Mononuclear cell (primary cell): ENCODE measurements at regions not wholly inside any gene's neighbourhood (a gene's known extent, or its start where the extent isn't known, plus 50 kb on each side); places are given as distances from the start of the nearest gene placed in this dataset.
"Not testable (repeated sequence)": the region's sequence is repeated elsewhere in the genome, so short reads cannot be mapped to it uniquely, and the experiment has no call there.

ENCODE experiments used
- H3K27me3 ChIP-seq: 2 replicates; pipeline ENCODE4 v1.6.0; 2011; ENCODE audit warnings: low read length, control low read depth; ENCODE audit not compliant: insufficient read depth
- H3K4me1 ChIP-seq: 2 replicates; pipeline ENCODE4 v1.5.1; 2011; ENCODE audit warnings: mild to moderate bottlenecking, low read length, control low read depth; ENCODE audit not compliant: insufficient read depth
- H3K4me3 ChIP-seq: 2 replicates; pipeline ENCODE4 v1.5.1; 2011; ENCODE audit warnings: mild to moderate bottlenecking, low read length, moderate library complexity
- H3K9me3 ChIP-seq: 2 replicates; pipeline ENCODE4 v1.5.1; 2011; ENCODE audit warnings: low read depth, mild to moderate bottlenecking, control low read depth, low read length

GRCh38 chr12:24519759-24520158 is 429.1 kb downstream of the BCAT1 start:
- Histone ChIP-seq H3K27me3 (no peaks in the 10 kb centered on the region), H3K9me3 (peaks cover 30% of the 10 kb centered on the region), H3K4me1 (no peaks in the 10 kb centered on the region), H3K4me3 (no peak overlapping the region)

GRCh38 chr12:24517000-24517399 is 431.9 kb downstream of the BCAT1 start:
- Histone ChIP-seq H3K9me3 (peaks cover 30% of the 10 kb centered on the region), H3K4me3 (no peak overlapping the region), H3K4me1 (no peaks in the 10 kb centered on the region), H3K27me3 (no peaks in the 10 kb centered on the region)

GRCh38 chr12:24510581-24511125 is 438.2 kb downstream of the BCAT1 start:
- Histone ChIP-seq H3K9me3 (no peaks in the 10 kb centered on the region), H3K27me3 (no peaks in the 10 kb centered on the region), H3K4me1 (no peaks in the 10 kb centered on the region), H3K4me3 (no peak overlapping the region)

GRCh38 chr12:24507827-24508226 is 441.1 kb downstream of the BCAT1 start:
- H3K4me1 ChIP-seq, result no peaks in the 10 kb centered on the region
- H3K27me3 ChIP-seq, result no peaks in the 10 kb centered on the region
- no peak overlapping the region for H3K4me3 ChIP-seq
- no peaks in the 10 kb centered on the region for H3K9me3 ChIP-seq

- Histone ChIP-seq H3K4me3 (no peak overlapping the region), H3K27me3 (no peaks in the 10 kb centered on the region), H3K4me1 (no peaks in the 10 kb centered on the region), H3K9me3 (no peaks in the 10 kb centered on the region)
Observed at GRCh38 chr12:24505366-24506015, 443.4 kb downstream of the BCAT1 start.

GRCh38 chr12:24503477-24503876 is 445.4 kb downstream of the BCAT1 start:
- not testable (repeated sequence) for H3K4me3 ChIP-seq, H3K9me3 ChIP-seq, H3K27me3 ChIP-seq, H3K4me1 ChIP-seq

- Histone ChIP-seq H3K27me3 (no peaks in the 10 kb centered on the region), H3K4me1 (no peaks in the 10 kb centered on the region), H3K9me3 (no peaks in the 10 kb centered on the region), H3K4me3 (no peak overlapping the region)
Observed at GRCh38 chr12:24500831-24501230, 448.1 kb downstream of the BCAT1 start.

- Histone ChIP-seq H3K9me3 (no peaks in the 10 kb centered on the region), H3K4me3 (no peak overlapping the region), H3K4me1 (no peaks in the 10 kb centered on the region), H3K27me3 (no peaks in the 10 kb centered on the region)
Observed at GRCh38 chr12:24500421-24500820, 448.5 kb downstream of the BCAT1 start.

GRCh38 chr12:24499151-24500146 is 449.5 kb downstream of the BCAT1 start:
- H3K9me3 ChIP-seq, result no peaks in the 10 kb centered on the region
- H3K27me3 ChIP-seq, result no peaks in the 10 kb centered on the region
- no peaks in the 10 kb centered on the region for H3K4me1 ChIP-seq
- H3K4me3 ChIP-seq, result no peak overlapping the region

GRCh38 chr12:24496755-24497154 is 452.1 kb downstream of the BCAT1 start:
- H3K4me3 ChIP-seq, result no peak overlapping the region
- H3K4me1 ChIP-seq, result no peaks in the 10 kb centered on the region
- H3K9me3 ChIP-seq, result no peaks in the 10 kb centered on the region
- H3K27me3 ChIP-seq, result no peaks in the 10 kb centered on the region

GRCh38 chr12:24494401-24494800 is 454.5 kb downstream of the BCAT1 start:
- H3K27me3 ChIP-seq, result no peaks in the 10 kb centered on the region
- no peak overlapping the region for H3K4me3 ChIP-seq
- H3K4me1 ChIP-seq, result no peaks in the 10 kb centered on the region
- H3K9me3 ChIP-seq, result no peaks in the 10 kb centered on the region

- no peak overlapping the region for H3K4me3 ChIP-seq
- H3K27me3 ChIP-seq, result no peaks in the 10 kb centered on the region
- no peaks in the 10 kb centered on the region for H3K9me3 ChIP-seq
- H3K4me1 ChIP-seq, result no peaks in the 10 kb centered on the region
Observed at GRCh38 chr12:24491968-24492367, 456.9 kb downstream of the BCAT1 start.

- no peaks in the 10 kb centered on the region for H3K4me1 ChIP-seq
- no peaks in the 10 kb centered on the region for H3K9me3 ChIP-seq
- no peaks in the 10 kb centered on the region for H3K27me3 ChIP-seq
- H3K4me3 ChIP-seq, result no peak overlapping the region
Observed at GRCh38 chr12:24489939-24490338, 459.0 kb downstream of the BCAT1 start.

GRCh38 chr12:24488906-24489619 is 459.8 kb downstream of the BCAT1 start:
- Histone ChIP-seq H3K4me1 (no peaks in the 10 kb centered on the region), H3K9me3 (no peaks in the 10 kb centered on the region), H3K27me3 (no peaks in the 10 kb centered on the region), H3K4me3 (no peak overlapping the region)

- Histone ChIP-seq H3K4me1 (no peaks in the 10 kb centered on the region), H3K27me3 (no peaks in the 10 kb centered on the region), H3K4me3 (no peak overlapping the region), H3K9me3 (no peaks in the 10 kb centered on the region)
Observed at GRCh38 chr12:24488091-24488596, 460.8 kb downstream of the BCAT1 start.
